GM12891 (cell line): ENCODE measurements at regions not wholly inside any gene's neighbourhood (a gene's known extent, or its start where the extent isn't known, plus 50 kb on each side); places are given as distances from the start of the nearest gene placed in this dataset.
"Not testable (repeated sequence)": the region's sequence is repeated elsewhere in the genome, so short reads cannot be mapped to it uniquely, and the experiment has no call there.

Experiments used
- DNase-seq: peaks from one replicate; pipeline ENCODE4 v3.0.0; 2011; ENCODE audit warnings: low spot score; ENCODE audit not compliant: insufficient read length
- FAIRE-seq: peaks from 2 replicates; lab custom pipeline; 2011; peaks lifted over from hg19 to GRCh38; lab: Jason Lieb, UNC
- PAX5 ChIP-seq: IDR thresholded peaks from 2 replicates; pipeline ENCODE4 v1.6.1; 2011; ENCODE audit warnings: low read length, moderate library complexity, mild to moderate bottlenecking; ENCODE audit not compliant: insufficient read depth, severe bottlenecking
- POLR2A ChIP-seq: IDR thresholded peaks from 2 replicates; pipeline ENCODE4 v1.6.1; 2011; ENCODE audit warnings: low read depth, low read length, control low read depth
- POLR2AphosphoS5 ChIP-seq: IDR thresholded peaks from 2 replicates; pipeline ENCODE4 v1.6.1; 2011; ENCODE audit warnings: low read depth, low read length, control low read depth
- POU2F2 ChIP-seq: IDR thresholded peaks from 2 replicates; pipeline ENCODE4 v1.6.1; 2011; ENCODE audit warnings: low read depth, mild to moderate bottlenecking, control low read depth, low read length, moderate library complexity
- SPI1 ChIP-seq: IDR thresholded peaks from 2 replicates; pipeline ENCODE4 v1.6.1; 2011; ENCODE audit warnings: low read depth, low read length, control low read depth
- TAF1 ChIP-seq: IDR thresholded peaks from 2 replicates; pipeline ENCODE4 v1.6.1; 2011; ENCODE audit warnings: low read depth, low read length, control low read depth

GRCh38 chr15:79644091-79644490 is 212.0 kb downstream of the MINAR1 start:
- no peak for FAIRE-seq
- TF ChIP-seq POU2F2 (no peak), PAX5 (no peak), TAF1 (no peak), SPI1 (no peak), POLR2AphosphoS5 (no peak), POLR2A (no peak)
- DNase-seq = no peak

- FAIRE-seq, DNase-seq: not testable (repeated sequence)
These were observed 220.8 kb downstream of the MINAR1 start for GRCh38 chr15:79652972-79653371.

GRCh38 chr15:79653533-79653932 is 221.4 kb downstream of the MINAR1 start:
- no peak for DNase-seq
- TF ChIP-seq POLR2AphosphoS5 (no peak), SPI1 (no peak), TAF1 (no peak), PAX5 (no peak), POLR2A (no peak), POU2F2 (no peak)
- FAIRE-seq = no peak

- TF ChIP-seq POLR2A (no peak), SPI1 (no peak), TAF1 (no peak), POU2F2 (no peak), PAX5 (no peak), POLR2AphosphoS5 (no peak)
- FAIRE-seq = no peak
These were observed 224.2 kb downstream of the MINAR1 start for GRCh38 chr15:79656151-79657000.

GRCh38 chr15:79657722-79658121 is 225.6 kb downstream of the MINAR1 start:
- DNase-seq (no peak), FAIRE-seq (no peak)
- no peak for TF ChIP-seq SPI1
- no peak for TF ChIP-seq POLR2A
- no peak for TF ChIP-seq POU2F2

More at GRCh38 chr15:79656151-79657000, 224.2 kb downstream of the MINAR1 start:
- DNase-seq = no peak

- FAIRE-seq (no peak), DNase-seq (no peak)
- TF ChIP-seq TAF1 (no peak), POLR2AphosphoS5 (no peak), PAX5 (no peak), POLR2A (no peak), POU2F2 (no peak), SPI1 (no peak)
These were observed 227.6 kb downstream of the MINAR1 start for GRCh38 chr15:79659691-79660090.

- DNase-seq = no peak
- TF ChIP-seq SPI1 (no peak), PAX5 (no peak), POU2F2 (no peak), POLR2A (no peak)
- no peak for FAIRE-seq
These were observed 229.3 kb downstream of the MINAR1 start for GRCh38 chr15:79661411-79661810.

- peak; percentile 17 for DNase-seq
- FAIRE-seq = peak; percentile 51
- TF ChIP-seq PAX5 (no peak), POLR2A (no peak), POU2F2 (0 out of 2 replicates have a peak, but pooled peaks have one; percentile 22), SPI1 (peak; percentile 98)
These were observed 223.2 kb downstream of the MTHFS start for GRCh38 chr15:79673416-79674123.

GRCh38 chr15:79674124-79674465 is 222.7 kb downstream of the MTHFS start:
- TF ChIP-seq POU2F2 (no peak), PAX5 (no peak), SPI1 (no peak), TAF1 (no peak), POLR2AphosphoS5 (no peak), POLR2A (no peak)
- DNase-seq = no peak
- no peak for FAIRE-seq

GRCh38 chr15:79675982-79676381 is 220.8 kb downstream of the MTHFS start:
- no peak for TF ChIP-seq TAF1
- no peak for TF ChIP-seq POLR2A
- TF ChIP-seq PAX5 = no peak
- TF ChIP-seq SPI1 = no peak
- TF ChIP-seq POLR2AphosphoS5 = no peak
- TF ChIP-seq POU2F2 = no peak
- FAIRE-seq (no peak), DNase-seq (no peak)
